ENCODE measurements at regions not wholly inside any gene's neighbourhood (a gene's known extent, or its start where the extent isn't known, plus 50 kb on each side); places are given as distances from the start of the nearest gene placed in this dataset.

GRCh38 chr15:54772663-54773062 lies 424.1 kb downstream of the RSL24D1 start:
- TF ChIP-seq CTCF (IDR thresholded peaks at IDR 0.05; ENCODE audit: low read depth, low read length) (no peak), POLR2A (IDR thresholded peaks at IDR 0.05; ENCODE audit: extremely low read depth, insufficient read length) (no peak), MYC (IDR thresholded peaks at IDR 0.05; ENCODE audit: low read depth, low read length) (no peak), MAX (IDR thresholded peaks at IDR 0.05; ENCODE audit: low read depth, low read length) (no peak)

Measured in NB4 (cell line).